ENCODE measurements at regions not wholly inside any gene's neighbourhood (a gene's known extent, or its start where the extent isn't known, plus 50 kb on each side); places are given as distances from the start of the nearest gene placed in this dataset.

DNA sequence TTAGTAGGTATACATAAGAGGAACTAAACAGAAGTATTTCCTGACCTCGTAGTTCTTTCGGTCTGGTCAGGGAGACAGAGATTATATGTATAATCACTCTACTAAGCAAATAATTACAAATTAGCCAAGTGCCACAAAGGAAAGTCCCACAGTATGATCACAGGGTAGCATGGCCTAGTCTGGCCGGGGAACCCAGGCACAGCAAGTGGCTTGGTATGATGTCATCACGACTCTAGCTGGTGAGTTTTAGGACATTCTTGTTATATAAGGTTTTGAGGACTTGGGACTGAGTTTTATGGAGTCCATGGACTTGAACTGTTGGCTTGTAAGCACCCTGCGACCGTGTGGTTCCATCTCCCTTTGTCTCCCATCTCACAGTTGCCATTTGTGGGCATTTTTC, 316.5 kb upstream of the ZFHX3 start:
- TF ChIP-seq ZNF496 (CRISPR knock-in tag; IDR thresholded peaks at IDR 0.05; ENCODE audit: insufficient replicate concordance) (no peak), STAG1 (CRISPR knock-in tag; IDR thresholded peaks at IDR 0.05) (no peak), ZSCAN12 (CRISPR knock-in tag; IDR thresholded peaks at IDR 0.05) (no peak), MEIS1 (CRISPR knock-in tag; IDR thresholded peaks at IDR 0.05; ENCODE audit: borderline replicate concordance) (no peak), ZNF207 (IDR thresholded peaks at IDR 0.05; ENCODE audit: borderline replicate concordance) (no peak), REST (IDR thresholded peaks at IDR 0.05; ENCODE audit: borderline replicate concordance in 1 of 2, low read depth in 1 of 2, low read length in 2 of 2) (no peak), EZH2 (conservative IDR thresholded peaks at IDR 0.05; ENCODE audit: low read depth, low read length) (no peak), KDM5A (IDR thresholded peaks at IDR 0.05; ENCODE audit: borderline replicate concordance, low read length) (no peak), E2F2 (CRISPR knock-in tag; IDR thresholded peaks at IDR 0.05; ENCODE audit: borderline replicate concordance) (no peak), ZSCAN30 (CRISPR knock-in tag; IDR thresholded peaks at IDR 0.05) (no peak)
- TF ChIP-seq, protein P1, sequence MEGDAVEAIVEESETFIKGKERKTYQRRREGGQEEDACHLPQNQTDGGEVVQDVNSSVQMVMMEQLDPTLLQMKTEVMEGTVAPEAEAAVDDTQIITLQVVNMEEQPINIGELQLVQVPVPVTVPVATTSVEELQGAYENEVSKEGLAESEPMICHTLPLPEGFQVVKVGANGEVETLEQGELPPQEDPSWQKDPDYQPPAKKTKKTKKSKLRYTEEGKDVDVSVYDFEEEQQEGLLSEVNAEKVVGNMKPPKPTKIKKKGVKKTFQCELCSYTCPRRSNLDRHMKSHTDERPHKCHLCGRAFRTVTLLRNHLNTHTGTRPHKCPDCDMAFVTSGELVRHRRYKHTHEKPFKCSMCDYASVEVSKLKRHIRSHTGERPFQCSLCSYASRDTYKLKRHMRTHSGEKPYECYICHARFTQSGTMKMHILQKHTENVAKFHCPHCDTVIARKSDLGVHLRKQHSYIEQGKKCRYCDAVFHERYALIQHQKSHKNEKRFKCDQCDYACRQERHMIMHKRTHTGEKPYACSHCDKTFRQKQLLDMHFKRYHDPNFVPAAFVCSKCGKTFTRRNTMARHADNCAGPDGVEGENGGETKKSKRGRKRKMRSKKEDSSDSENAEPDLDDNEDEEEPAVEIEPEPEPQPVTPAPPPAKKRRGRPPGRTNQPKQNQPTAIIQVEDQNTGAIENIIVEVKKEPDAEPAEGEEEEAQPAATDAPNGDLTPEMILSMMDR (CRISPR knock-in tag; IDR thresholded peaks at IDR 0.05): no peak

All from HepG2 (cell line).